HG03520 (cell line): ENCODE measurements at regions not wholly inside any gene's neighbourhood (a gene's known extent, or its start where the extent isn't known, plus 50 kb on each side); places are given as distances from the start of the nearest gene placed in this dataset.

Experiments used
- ATAC-seq: cut with Tn5 transposase; IDR thresholded peaks from one replicate; pipeline ENCODE4 v1.9.1; 2021; ENCODE audit warnings: mild to moderate bottlenecking, moderate library complexity; ENCODE audit not compliant: unreplicated experiment

GRCh38 chr3:124273651-124274050, 281.7 kb upstream of the ROPN1 start:
- ATAC-seq, result no peak

- ATAC-seq, result no peak
Observed at GRCh38 chr3:124274051-124274450, 282.1 kb upstream of the ROPN1 start.

- no peak for ATAC-seq
Observed at GRCh38 chr3:124275412-124275811, 283.5 kb upstream of the ROPN1 start.

GRCh38 chr3:124276133-124276532, 284.2 kb upstream of the ROPN1 start:
- ATAC-seq, result no peak

- ATAC-seq, result no peak
Observed at GRCh38 chr3:124276539-124277143, 284.7 kb upstream of the ROPN1 start.

GRCh38 chr3:124277144-124277890, 285.4 kb upstream of the ROPN1 start:
- ATAC-seq, result no peak

- ATAC-seq, result no peak
Observed at GRCh38 chr3:124281453-124282316, 289.8 kb upstream of the ROPN1 start.

GRCh38 chr3:124282751-124283651, 291.1 kb upstream of the ROPN1 start:
- ATAC-seq, result no peak

GRCh38 chr3:124283652-124284023, 291.7 kb upstream of the ROPN1 start:
- ATAC-seq, result no peak

GRCh38 chr3:124288996-124289395, 297.1 kb upstream of the ROPN1 start:
- no peak for ATAC-seq

- no peak for ATAC-seq
Observed at GRCh38 chr3:124291008-124291407, 299.1 kb upstream of the ROPN1 start.

- ATAC-seq, result no peak
Observed at GRCh38 chr3:124292329-124292728, 300.4 kb upstream of the ROPN1 start.

- ATAC-seq, result no peak
Observed at GRCh38 chr3:124293584-124293983, 301.7 kb upstream of the ROPN1 start.

- ATAC-seq, result no peak
Observed at GRCh38 chr3:124295362-124295761, 303.4 kb upstream of the ROPN1 start.

GRCh38 chr3:124296406-124296805, 304.5 kb upstream of the ROPN1 start:
- no peak for ATAC-seq

- no peak for ATAC-seq
Observed at GRCh38 chr3:124297062-124297980, 305.4 kb upstream of the ROPN1 start.

GRCh38 chr3:124298301-124298700, 306.4 kb upstream of the ROPN1 start:
- ATAC-seq, result no peak

GRCh38 chr3:124298951-124299350, 307.0 kb upstream of the ROPN1 start:
- ATAC-seq, result no peak

- no peak for ATAC-seq
Observed at GRCh38 chr3:124299831-124300230, 307.9 kb upstream of the ROPN1 start.

- ATAC-seq, result no peak
Observed at GRCh38 chr3:124300416-124300815, 308.5 kb upstream of the ROPN1 start.
